D721Med (cell line): ENCODE measurements at regions not wholly inside any gene's neighbourhood (a gene's known extent, or its start where the extent isn't known, plus 50 kb on each side); places are given as distances from the start of the nearest gene placed in this dataset.

Source experiments
- DNase-seq: peaks from one replicate; pipeline ENCODE4 v3.0.0; 2011; ENCODE audit warnings: low spot score; ENCODE audit not compliant: insufficient read length
- FAIRE-seq: peaks from 2 replicates; lab custom pipeline; 2011; peaks lifted over from hg19 to GRCh38; lab: Jason Lieb, UNC
- CTCF ChIP-seq: IDR thresholded peaks from 2 replicates; pipeline ENCODE4 v1.5.1; 2012; ENCODE audit warnings: mild to moderate bottlenecking, control low read depth; ENCODE audit not compliant: insufficient read depth; ENCODE audit errors: missing control alignments

- TF ChIP-seq CTCF, result no peak
- FAIRE-seq (no peak), DNase-seq (no peak)
These were observed 119.7 kb upstream of the RGS18 start for GRCh38 chr1:192038567-192038966.

GRCh38 chr1:192045131-192045530 lies 113.1 kb upstream of the RGS18 start:
- no peak for DNase-seq

GRCh38 chr1:192053531-192053971 lies 104.7 kb upstream of the RGS18 start:
- DNase-seq (no peak), FAIRE-seq (no peak)
- no peak for TF ChIP-seq CTCF

More at GRCh38 chr1:192045131-192045530, 113.1 kb upstream of the RGS18 start:
- no peak for FAIRE-seq
- no peak for TF ChIP-seq CTCF

- no peak for TF ChIP-seq CTCF
- no peak for FAIRE-seq
- DNase-seq, result no peak
These were observed 100.5 kb upstream of the RGS18 start for GRCh38 chr1:192057766-192058165.

- FAIRE-seq, result peak; percentile 100
- no peak for TF ChIP-seq CTCF
- no peak for DNase-seq
These were observed 98.9 kb upstream of the RGS18 start for GRCh38 chr1:192059407-192059806.

GRCh38 chr1:192061556-192061955 lies 96.7 kb upstream of the RGS18 start:
- peak; percentile 38 for FAIRE-seq
- DNase-seq, result no peak
- no peak for TF ChIP-seq CTCF

- no peak for FAIRE-seq
- TF ChIP-seq CTCF, result no peak
- DNase-seq, result no peak
These were observed 93.2 kb upstream of the RGS18 start for GRCh38 chr1:192065087-192065486.
